ENCODE measurements at regions not wholly inside any gene's neighbourhood (a gene's known extent, or its start where the extent isn't known, plus 50 kb on each side); places are given as distances from the start of the nearest gene placed in this dataset.
"Not testable (repeated sequence)": the region's sequence is repeated elsewhere in the genome, so short reads cannot be mapped to it uniquely, and the experiment has no call there.

DNA sequence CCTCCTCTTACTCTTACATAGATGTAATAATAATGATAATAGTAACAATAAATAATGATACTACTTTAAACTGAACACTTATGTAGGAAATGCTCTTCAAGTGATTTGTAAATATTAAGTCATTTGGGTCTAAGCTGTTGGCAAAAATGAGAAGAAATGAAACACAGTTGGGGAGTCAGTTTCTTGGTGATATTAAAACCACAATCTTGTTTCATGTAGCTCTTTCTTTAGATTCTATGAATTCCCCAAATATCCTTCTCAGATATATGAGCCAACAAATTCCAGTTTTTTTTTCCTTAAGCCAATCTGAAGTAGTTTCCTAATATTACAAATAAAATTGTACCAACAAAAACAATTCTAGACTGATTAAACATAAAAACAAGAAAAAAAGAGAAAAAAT lies 1115.6 kb upstream of the CNTN5 start:
- no peak overlapping the region for H3K4me3 ChIP-seq (ENCODE audit: low read depth, low read length)
- DNase-seq (ENCODE audit: low read depth), result no peak
- TF ChIP-seq, protein P1, sequence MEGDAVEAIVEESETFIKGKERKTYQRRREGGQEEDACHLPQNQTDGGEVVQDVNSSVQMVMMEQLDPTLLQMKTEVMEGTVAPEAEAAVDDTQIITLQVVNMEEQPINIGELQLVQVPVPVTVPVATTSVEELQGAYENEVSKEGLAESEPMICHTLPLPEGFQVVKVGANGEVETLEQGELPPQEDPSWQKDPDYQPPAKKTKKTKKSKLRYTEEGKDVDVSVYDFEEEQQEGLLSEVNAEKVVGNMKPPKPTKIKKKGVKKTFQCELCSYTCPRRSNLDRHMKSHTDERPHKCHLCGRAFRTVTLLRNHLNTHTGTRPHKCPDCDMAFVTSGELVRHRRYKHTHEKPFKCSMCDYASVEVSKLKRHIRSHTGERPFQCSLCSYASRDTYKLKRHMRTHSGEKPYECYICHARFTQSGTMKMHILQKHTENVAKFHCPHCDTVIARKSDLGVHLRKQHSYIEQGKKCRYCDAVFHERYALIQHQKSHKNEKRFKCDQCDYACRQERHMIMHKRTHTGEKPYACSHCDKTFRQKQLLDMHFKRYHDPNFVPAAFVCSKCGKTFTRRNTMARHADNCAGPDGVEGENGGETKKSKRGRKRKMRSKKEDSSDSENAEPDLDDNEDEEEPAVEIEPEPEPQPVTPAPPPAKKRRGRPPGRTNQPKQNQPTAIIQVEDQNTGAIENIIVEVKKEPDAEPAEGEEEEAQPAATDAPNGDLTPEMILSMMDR (IDR thresholded peaks at IDR 0.05; ENCODE audit: insufficient read depth, low read depth, low read length), result no peak

DNA sequence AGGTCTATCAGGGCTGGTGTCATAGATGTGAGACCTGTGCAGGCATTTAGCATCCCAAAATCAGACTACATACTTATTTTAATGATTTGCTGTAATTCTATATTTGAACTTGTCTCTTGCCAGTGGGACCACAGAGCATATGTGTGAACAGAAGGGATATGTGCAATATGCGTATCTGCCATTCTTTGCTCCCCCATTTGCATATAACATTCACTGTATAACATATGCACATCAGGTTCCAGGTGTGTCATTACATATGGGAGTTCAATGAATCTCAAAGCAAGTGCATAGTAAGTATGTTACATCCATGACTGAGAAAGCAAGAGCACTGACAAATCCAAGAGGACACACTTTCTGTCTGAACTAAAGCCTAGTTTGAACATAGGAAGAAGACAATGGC lies 1115.1 kb upstream of the CNTN5 start:
- no peak for DNase-seq (ENCODE audit: low read depth)
- H3K4me3 ChIP-seq (ENCODE audit: low read depth, low read length), result no peak overlapping the region
- TF ChIP-seq, protein P1 (IDR thresholded peaks at IDR 0.05; ENCODE audit: insufficient read depth, low read depth, low read length), result no peak

DNA sequence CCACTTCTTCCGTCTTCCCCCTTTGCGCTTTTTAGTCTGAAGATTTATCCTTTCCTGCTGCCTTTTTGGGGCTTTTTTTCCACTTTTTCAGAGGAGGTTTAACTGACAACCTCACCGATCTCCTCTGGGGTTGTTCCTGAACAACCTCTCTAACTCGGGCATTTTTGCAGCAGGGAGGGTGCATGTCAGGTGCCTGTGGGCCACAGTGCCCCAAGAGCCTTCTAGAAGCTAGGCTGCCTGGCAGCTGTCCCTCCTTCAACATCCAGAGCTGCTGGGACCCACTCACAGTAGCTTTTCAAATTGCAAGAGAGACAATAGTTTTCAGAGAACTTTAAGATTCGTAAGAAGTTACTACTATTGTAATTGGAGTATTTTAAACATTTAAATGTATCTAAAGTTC lies 1112.4 kb upstream of the CNTN5 start:
- TF ChIP-seq, protein P1 (IDR thresholded peaks at IDR 0.05; ENCODE audit: insufficient read depth, low read depth, low read length), result no peak
- no peak for DNase-seq (ENCODE audit: low read depth)
- H3K4me3 ChIP-seq (ENCODE audit: low read depth, low read length), result no peak overlapping the region

DNA sequence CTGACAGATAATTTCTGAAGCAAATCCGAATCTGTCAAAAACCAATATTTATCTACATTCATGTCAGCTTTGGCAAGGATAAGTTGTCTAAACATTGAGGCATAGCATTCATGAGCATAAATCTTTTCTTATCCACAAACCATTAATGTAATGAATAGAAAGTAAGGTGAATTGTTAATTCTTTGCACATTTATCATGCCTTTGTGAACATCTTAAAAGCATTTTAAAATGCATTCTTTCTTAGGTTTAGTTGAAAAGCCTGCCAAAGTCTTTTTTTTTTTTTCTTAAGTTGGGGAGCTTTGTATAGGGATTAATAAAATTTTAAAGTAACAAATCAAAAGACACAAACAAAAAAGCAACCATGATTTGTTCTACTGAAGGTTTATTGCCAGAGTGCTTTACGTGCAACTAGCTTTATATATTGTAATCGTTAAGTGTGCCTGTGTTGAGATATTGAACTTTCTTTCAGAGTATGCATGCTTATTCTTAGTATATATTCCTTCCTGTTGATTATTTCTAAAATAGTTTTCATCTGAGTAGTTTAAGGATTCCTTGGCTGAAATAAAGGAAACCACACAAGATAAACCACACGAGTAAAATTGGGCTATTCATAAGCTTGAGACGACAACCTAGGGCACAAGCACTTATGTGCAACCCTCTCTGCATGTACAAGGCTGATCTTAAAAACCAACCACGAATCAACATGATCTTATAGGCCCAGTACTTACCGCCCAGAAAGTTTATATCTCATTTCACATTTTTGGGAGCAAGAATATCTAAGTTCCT lies 1110.9 kb upstream of the CNTN5 start:
- H3K4me3 ChIP-seq (ENCODE audit: low read depth, low read length), result no peak overlapping the region
- peak; percentile 30 for DNase-seq (ENCODE audit: low read depth)

DNA sequence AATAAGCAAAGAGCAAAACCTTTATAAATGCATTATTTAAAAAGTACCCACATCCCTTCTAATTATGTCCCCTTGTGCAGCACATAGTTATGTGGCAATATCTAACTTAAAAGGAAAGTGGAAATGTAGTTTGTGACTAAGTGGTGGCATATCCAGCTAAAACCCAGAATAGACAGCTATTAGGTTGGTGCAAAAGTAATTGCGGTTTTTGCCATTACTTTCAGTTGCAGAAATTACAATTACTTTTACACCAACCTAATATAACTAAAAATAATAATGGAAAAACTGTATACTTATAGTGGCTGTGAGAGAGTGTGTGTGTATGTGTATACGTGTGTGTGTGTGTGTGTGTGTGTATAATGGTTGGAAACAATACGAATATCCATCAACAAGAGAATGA lies 1108.1 kb upstream of the CNTN5 start:
- TF ChIP-seq, protein P1 (IDR thresholded peaks at IDR 0.05; ENCODE audit: insufficient read depth, low read depth, low read length), result no peak
- DNase-seq (ENCODE audit: low read depth), result no peak
- H3K4me3 ChIP-seq (ENCODE audit: low read depth, low read length), result no peak overlapping the region

More for the DNA sequence above, 1110.9 kb upstream of the CNTN5 start:
- TF ChIP-seq, protein P1 (IDR thresholded peaks at IDR 0.05; ENCODE audit: insufficient read depth, low read depth, low read length), result no peak

DNA sequence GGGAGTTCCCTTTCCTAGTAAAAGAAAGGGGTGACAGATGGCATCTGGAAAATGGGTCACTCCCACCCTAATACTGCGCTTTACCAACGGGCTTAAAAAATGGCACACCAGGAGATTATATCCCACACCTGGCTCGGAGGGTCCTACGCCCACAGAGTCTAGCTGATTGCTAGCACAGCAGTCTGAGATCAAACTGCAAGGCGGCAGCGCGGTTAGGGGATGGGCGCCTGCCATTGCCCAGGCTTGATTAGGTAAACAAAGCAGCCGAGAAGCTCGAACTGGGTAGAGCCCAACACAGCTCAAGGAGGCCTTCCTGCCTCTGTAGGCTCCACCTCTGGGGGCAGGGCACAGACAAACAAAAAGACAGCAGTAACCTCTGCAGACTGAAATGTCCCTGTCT lies 1097.8 kb upstream of the CNTN5 start:
- DNase-seq (ENCODE audit: low read depth); H3K4me3 ChIP-seq (ENCODE audit: low read depth, low read length): not testable (repeated sequence)

DNA sequence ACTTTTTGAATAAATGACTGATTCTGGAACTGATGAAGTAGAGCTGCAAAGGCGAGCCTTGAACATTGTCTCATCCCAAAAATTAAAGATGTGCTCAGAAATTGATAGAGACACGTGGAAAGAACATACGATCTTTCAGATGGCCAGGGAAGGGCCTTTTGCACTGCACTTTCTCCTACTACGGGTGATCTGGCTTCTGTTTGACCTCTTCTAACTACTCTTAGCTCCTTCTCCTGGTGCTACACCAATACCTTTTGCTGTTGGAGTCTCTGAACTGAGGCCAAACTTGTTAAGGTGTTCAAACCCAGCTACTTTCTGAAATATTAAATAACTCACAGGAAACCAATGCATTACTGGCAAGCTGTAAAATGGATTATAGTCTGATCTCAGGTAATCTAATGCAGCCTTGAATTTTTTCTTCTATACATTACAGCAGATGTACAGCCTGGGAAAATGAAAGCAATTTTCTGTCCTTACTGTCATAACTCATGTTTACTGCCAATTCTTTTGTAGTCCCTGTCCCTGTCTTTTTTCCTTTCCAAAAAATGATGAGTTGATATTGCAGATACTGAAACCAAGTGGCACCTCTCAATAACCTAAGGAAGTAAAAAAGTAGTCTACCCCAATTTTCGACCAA lies 1086.1 kb upstream of the CNTN5 start:
- H3K4me3 ChIP-seq (ENCODE audit: low read depth, low read length), result no peak overlapping the region
- TF ChIP-seq, protein P1 (IDR thresholded peaks at IDR 0.05; ENCODE audit: insufficient read depth, low read depth, low read length), result no peak
- no peak for DNase-seq (ENCODE audit: low read depth)

Measured in fibroblast of villous mesenchyme (primary cell).